ENCODE measurements at regions not wholly inside any gene's neighbourhood (a gene's known extent, or its start where the extent isn't known, plus 50 kb on each side); places are given as distances from the start of the nearest gene placed in this dataset.

DNA sequence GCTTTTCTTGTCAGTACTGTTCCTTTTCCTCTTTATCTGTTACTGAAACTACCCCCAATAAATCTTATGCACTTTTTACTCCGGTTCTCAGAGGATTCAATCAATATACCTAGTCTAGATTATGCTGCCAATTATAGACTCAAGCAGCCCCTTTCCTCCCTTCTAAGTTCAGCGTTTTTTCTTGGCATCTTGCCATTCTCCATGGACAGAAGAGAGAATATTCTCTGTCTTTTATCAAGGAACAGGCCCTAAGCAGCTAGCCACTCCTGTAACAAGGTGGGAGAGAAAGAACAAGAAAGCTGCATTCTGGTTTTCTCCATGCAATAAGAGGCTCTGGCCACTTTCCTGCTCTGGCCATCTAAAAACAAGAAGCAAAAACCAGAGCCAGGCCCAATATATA, 263.0 kb upstream of the ALG10 start:
- no peak for TF ChIP-seq EZH2phosphoT487 (IDR thresholded peaks at IDR 0.05; ENCODE audit: low read depth)
- TF ChIP-seq, protein P1, sequence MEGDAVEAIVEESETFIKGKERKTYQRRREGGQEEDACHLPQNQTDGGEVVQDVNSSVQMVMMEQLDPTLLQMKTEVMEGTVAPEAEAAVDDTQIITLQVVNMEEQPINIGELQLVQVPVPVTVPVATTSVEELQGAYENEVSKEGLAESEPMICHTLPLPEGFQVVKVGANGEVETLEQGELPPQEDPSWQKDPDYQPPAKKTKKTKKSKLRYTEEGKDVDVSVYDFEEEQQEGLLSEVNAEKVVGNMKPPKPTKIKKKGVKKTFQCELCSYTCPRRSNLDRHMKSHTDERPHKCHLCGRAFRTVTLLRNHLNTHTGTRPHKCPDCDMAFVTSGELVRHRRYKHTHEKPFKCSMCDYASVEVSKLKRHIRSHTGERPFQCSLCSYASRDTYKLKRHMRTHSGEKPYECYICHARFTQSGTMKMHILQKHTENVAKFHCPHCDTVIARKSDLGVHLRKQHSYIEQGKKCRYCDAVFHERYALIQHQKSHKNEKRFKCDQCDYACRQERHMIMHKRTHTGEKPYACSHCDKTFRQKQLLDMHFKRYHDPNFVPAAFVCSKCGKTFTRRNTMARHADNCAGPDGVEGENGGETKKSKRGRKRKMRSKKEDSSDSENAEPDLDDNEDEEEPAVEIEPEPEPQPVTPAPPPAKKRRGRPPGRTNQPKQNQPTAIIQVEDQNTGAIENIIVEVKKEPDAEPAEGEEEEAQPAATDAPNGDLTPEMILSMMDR (IDR thresholded peaks at IDR 0.05; ENCODE audit: low read depth, low read length): no peak

Measured in OCI-LY3 (cell line).